Chondrocyte (in vitro differentiated cells): ENCODE measurements at regions not wholly inside any gene's neighbourhood (a gene's known extent, or its start where the extent isn't known, plus 50 kb on each side); places are given as distances from the start of the nearest gene placed in this dataset.
"Not testable (repeated sequence)": the region's sequence is repeated elsewhere in the genome, so short reads cannot be mapped to it uniquely, and the experiment has no call there.

ENCODE experiments used
- DNase-seq: peaks from one replicate; pipeline ENCODE4 v3.0.0; 2021; ENCODE audit warnings: mixed read lengths, low spot score
- H3K27ac Mint-ChIP-seq: one replicate; pipeline ENCODE4 v1.8.0; 2021; ENCODE audit warnings: mild to moderate bottlenecking, moderate library complexity, mixed read lengths; ENCODE audit not compliant: unreplicated experiment
- H3K27me3 Mint-ChIP-seq: 2 replicates; pipeline ENCODE4 v1.8.0; 2021; ENCODE audit warnings: low read depth, mixed read lengths
- H3K36me3 Mint-ChIP-seq: 2 replicates; pipeline ENCODE4 v1.8.0; 2021; ENCODE audit warnings: low read depth, mixed read lengths
- H3K4me1 Mint-ChIP-seq: 2 replicates; pipeline ENCODE4 v1.8.0; 2021; ENCODE audit warnings: low read depth, mild to moderate bottlenecking, mixed read lengths
- H3K4me3 Mint-ChIP-seq: one replicate; pipeline ENCODE4 v1.8.0; 2021; ENCODE audit warnings: mild to moderate bottlenecking, moderate library complexity, mixed read lengths; ENCODE audit not compliant: unreplicated experiment
- H3K9me3 Mint-ChIP-seq: 2 replicates; pipeline ENCODE4 v1.8.0; 2021; ENCODE audit warnings: low read depth, mixed read lengths
- TF ChIP-seq, protein P1 (sequence below): fragments of 200-600 bp; sonication (generic); IDR thresholded peaks from 2 replicates; pipeline ENCODE4 v1.5.0; 2021; ENCODE audit warnings: antibody characterized with exemption, mild to moderate bottlenecking, moderate library complexity

DNA sequence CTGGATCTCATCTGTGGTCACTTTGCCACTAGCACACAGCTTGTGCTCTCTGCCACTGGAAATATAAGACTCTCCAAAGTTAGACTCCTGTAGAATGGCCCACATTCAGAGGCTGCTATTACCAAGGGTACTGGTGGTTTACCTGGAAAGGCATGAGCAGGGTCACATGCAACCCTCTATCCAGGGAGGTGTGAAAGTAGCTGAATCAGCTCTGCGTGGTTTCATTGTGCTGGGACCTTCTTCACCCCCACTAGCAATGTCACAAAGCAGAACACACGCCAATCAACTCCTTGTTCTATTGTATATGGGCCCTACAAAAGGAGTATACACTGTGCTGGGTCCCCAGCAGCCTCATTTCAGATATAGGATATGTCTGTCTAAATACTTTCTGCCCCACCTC is 353.6 kb upstream of the AUTS2 start:
- no peaks in the 10 kb centered on the region for H3K27me3 Mint-ChIP-seq

DNA sequence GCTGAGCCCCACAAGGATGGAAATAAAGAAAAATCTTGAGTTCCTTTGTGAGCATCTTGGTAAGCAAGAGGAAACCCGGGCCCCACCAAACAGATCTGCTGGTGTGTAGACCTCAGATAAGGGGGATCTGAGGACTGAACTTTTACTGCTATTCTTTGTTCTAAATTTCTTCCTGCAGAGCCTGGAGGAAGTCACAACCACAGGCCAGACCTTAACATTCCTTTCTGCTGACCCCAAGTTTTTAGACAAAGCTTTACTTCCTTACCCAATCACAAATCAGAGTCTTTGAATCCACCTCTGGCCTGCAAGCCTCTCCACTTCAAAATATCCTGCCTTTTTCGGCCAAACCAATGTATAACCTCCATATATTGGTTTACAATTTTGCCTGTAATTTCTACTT is 352.6 kb upstream of the AUTS2 start:
- Mint-ChIP-seq H3K27ac (no peak overlapping the region), H3K9me3 (no peaks in the 10 kb centered on the region), H3K4me3 (no peak overlapping the region), H3K4me1 (peaks cover 8% of the 10 kb centered on the region), H3K36me3 (no peaks in the 10 kb centered on the region), H3K27me3 (no peaks in the 10 kb centered on the region)
- DNase-seq, result no peak
- TF ChIP-seq, protein P1, sequence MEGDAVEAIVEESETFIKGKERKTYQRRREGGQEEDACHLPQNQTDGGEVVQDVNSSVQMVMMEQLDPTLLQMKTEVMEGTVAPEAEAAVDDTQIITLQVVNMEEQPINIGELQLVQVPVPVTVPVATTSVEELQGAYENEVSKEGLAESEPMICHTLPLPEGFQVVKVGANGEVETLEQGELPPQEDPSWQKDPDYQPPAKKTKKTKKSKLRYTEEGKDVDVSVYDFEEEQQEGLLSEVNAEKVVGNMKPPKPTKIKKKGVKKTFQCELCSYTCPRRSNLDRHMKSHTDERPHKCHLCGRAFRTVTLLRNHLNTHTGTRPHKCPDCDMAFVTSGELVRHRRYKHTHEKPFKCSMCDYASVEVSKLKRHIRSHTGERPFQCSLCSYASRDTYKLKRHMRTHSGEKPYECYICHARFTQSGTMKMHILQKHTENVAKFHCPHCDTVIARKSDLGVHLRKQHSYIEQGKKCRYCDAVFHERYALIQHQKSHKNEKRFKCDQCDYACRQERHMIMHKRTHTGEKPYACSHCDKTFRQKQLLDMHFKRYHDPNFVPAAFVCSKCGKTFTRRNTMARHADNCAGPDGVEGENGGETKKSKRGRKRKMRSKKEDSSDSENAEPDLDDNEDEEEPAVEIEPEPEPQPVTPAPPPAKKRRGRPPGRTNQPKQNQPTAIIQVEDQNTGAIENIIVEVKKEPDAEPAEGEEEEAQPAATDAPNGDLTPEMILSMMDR, result no peak

More for the DNA sequence above, 353.6 kb upstream of the AUTS2 start:
- H3K4me1 Mint-ChIP-seq, result peaks cover 8% of the 10 kb centered on the region
- DNase-seq, result no peak
- no peak overlapping the region for H3K27ac Mint-ChIP-seq
- no peaks in the 10 kb centered on the region for H3K36me3 Mint-ChIP-seq
- no peaks in the 10 kb centered on the region for H3K9me3 Mint-ChIP-seq
- TF ChIP-seq, protein P1, result no peak
- H3K4me3 Mint-ChIP-seq, result no peak overlapping the region

DNA sequence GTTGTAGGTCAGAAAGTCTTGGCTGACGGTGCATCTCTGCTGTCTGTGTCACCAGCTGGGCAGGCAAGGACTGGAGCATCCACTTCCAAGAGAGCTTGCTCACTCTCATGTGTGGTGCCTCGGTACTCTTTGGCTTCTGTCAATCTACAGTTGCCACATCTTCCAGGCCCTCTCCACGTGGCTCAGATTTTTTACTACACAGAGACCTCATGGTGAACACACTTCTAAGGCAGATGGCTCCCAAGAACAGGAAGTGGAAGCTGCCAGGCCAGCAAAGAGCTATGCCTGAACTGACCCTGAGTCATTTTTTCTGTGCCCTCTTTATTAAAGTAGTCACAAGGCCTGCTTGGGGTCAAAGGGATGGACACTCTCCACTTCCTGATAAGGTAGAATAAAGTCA is 351.5 kb upstream of the AUTS2 start:
- DNase-seq, result no peak
- no peak overlapping the region for H3K4me3 Mint-ChIP-seq
- no peak overlapping the region for H3K27ac Mint-ChIP-seq
- TF ChIP-seq, protein P1, result no peak
- peaks cover 8% of the 10 kb centered on the region for H3K4me1 Mint-ChIP-seq
- H3K36me3 Mint-ChIP-seq, result no peaks in the 10 kb centered on the region
- H3K27me3 Mint-ChIP-seq, result no peaks in the 10 kb centered on the region
- H3K9me3 Mint-ChIP-seq, result peaks cover 5% of the 10 kb centered on the region

DNA sequence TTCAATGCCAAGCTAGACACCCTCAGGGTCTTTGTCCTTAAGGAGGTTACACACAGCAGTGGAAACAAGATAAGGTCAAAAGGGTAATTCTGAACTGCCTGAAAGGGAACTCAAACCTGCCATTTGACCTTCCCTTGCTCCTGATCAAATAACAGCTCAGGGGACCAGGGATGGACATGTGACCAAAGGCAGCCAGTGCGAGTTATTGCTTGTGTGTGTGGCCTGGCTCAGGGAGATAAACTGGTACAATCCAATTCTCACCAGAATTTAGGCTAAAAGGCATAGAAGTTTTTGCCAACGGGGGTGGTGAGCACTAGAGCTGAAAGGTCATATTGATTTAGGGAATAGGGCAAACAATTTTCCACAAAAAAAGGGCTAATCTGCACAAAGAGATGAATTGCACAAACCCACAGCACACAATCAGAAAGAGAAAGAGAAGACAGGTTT is 349.9 kb upstream of the AUTS2 start:
- DNase-seq, H3K27me3 Mint-ChIP-seq, H3K36me3 Mint-ChIP-seq, H3K27ac Mint-ChIP-seq, H3K4me3 Mint-ChIP-seq, H3K9me3 Mint-ChIP-seq, H3K4me1 Mint-ChIP-seq: not testable (repeated sequence)

DNA sequence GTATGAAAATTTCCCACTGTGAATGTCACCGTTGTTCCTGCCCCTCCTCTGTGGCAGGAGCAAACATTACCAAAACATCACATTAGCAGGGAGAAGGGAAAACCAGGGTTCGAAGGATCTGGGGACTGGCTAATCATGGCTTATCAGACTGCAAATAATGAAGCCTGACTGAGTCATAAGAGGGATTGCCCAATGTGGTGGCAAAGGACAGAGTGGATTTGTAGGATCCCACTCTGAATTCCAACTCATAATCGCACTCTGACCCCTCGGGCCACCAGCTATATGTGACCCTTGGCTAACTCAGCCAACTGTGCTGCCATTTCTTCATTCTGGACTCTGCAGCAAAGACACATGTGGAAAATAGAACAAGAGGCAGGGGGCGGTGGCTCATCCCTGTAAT is 347.3 kb upstream of the AUTS2 start:
- Mint-ChIP-seq H3K36me3 (peaks cover 1% of the 10 kb centered on the region), H3K27ac (no peak overlapping the region), H3K9me3 (peaks cover 7% of the 10 kb centered on the region), H3K27me3 (peaks cover 11% of the 10 kb centered on the region), H3K4me1 (peaks cover 2% of the 10 kb centered on the region), H3K4me3 (no peak overlapping the region)
- no peak for DNase-seq
- TF ChIP-seq, protein P1, result no peak

DNA sequence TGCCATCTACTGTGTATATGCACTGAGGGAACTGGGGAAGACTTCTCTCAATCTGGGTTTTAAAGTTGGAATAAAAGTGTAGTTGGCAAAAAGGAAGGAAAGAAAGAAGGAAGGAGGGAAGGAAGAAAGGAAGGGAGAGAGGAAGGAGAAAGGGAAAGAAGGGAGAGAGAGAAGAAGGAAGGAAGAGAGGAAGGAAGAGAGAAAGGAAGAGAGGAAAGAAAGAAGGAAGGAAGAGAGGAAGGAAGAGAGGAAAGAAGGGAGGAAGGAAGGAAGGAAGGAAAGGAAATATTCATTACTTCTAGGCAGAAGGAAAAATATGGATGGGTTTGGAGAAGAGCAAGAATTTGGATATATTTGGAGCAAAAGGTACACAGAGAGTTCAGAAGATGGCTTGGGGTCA is 343.6 kb upstream of the AUTS2 start:
- H3K9me3 Mint-ChIP-seq, result peaks cover 7% of the 10 kb centered on the region
- TF ChIP-seq, protein P1, result no peak

More for the DNA sequence above, 343.6 kb upstream of the AUTS2 start:
- Mint-ChIP-seq H3K4me3 (no peak overlapping the region), H3K27me3 (peaks cover 20% of the 10 kb centered on the region), H3K27ac (no peak overlapping the region), H3K36me3 (peaks cover 1% of the 10 kb centered on the region), H3K4me1 (no peaks in the 10 kb centered on the region)
- no peak for DNase-seq
